OCI-LY3 (cell line): ENCODE measurements at regions not wholly inside any gene's neighbourhood (a gene's known extent, or its start where the extent isn't known, plus 50 kb on each side); places are given as distances from the start of the nearest gene placed in this dataset.

Source experiments
- H2AFZ ChIP-seq: fragments of 200-600, 300-600 bp; shearing (Covaris generic); 2 replicates; pipeline ENCODE4 v1.6.0; 2014; ENCODE audit warnings: antibody characterized with exemption, low read depth, low read length
- H3K27ac ChIP-seq: fragments of 200-600, 300-600 bp; sonication (generic); 2 replicates; pipeline ENCODE4 v1.5.1; 2014; ENCODE audit warnings: mild to moderate bottlenecking, low read length, moderate library complexity, mixed read lengths
- H3K27me3 ChIP-seq: fragments of 200-600, 300-600 bp; sonication (generic); 2 replicates; pipeline ENCODE4 v1.6.1; 2014; ENCODE audit warnings: low read depth, low read length, mixed read lengths
- H3K36me3 ChIP-seq: fragments of 200-600, 300-600 bp; sonication (generic); replicated peaks from 2 replicates; pipeline ENCODE3; 2014; ENCODE audit warnings: low read depth, low read length, mixed read lengths
- H3K4me1 ChIP-seq: fragments of 300-600, 200-600 bp; sonication (generic); 2 replicates; pipeline ENCODE4 v1.6.1; 2014; ENCODE audit warnings: low read length, mixed read lengths
- H3K4me2 ChIP-seq: fragments of 200-600, 300-600 bp; sonication (generic); 2 replicates; pipeline ENCODE4 v1.6.1; 2014; ENCODE audit warnings: low read length, mixed read lengths
- H3K4me3 ChIP-seq: fragments of 300-600, 200-600 bp; sonication (generic); 2 replicates; pipeline ENCODE4 v1.5.1; 2014; ENCODE audit warnings: antibody characterized with exemption, mild to moderate bottlenecking, low read length, moderate library complexity
- H3K79me2 ChIP-seq: fragments of 300-600, 200-600 bp; shearing (Covaris generic); 2 replicates; pipeline ENCODE4 v1.6.1; 2014; ENCODE audit warnings: mild to moderate bottlenecking, low read length, mixed read lengths
- H3K9ac ChIP-seq: fragments of 300-600, 200-600 bp; shearing (Covaris generic); 2 replicates; pipeline ENCODE4 v1.6.0; 2014; ENCODE audit warnings: mild to moderate bottlenecking, low read length, moderate library complexity
- H3K9me3 ChIP-seq: fragments of 200-600, 300-600 bp; shearing (Covaris generic); 2 replicates; pipeline ENCODE4 v1.6.1; 2014; ENCODE audit warnings: low read length, mixed read lengths; ENCODE audit not compliant: insufficient read depth
- H4K20me1 ChIP-seq: fragments of 200-600, 300-600 bp; sonication (generic); 2 replicates; pipeline ENCODE4 v1.6.1; 2016; ENCODE audit warnings: low read length, mixed read lengths; ENCODE audit not compliant: insufficient read depth
- EZH2phosphoT487 ChIP-seq: fragments of 200-600 bp; shearing (Covaris generic); IDR thresholded peaks from 2 replicates; pipeline ENCODE4 v1.6.1; 2018; ENCODE audit warnings: antibody characterized with exemption, mixed run types, low read depth
- TF ChIP-seq, protein P1 (sequence below): fragments of 200-600, 300-600 bp; sonication (generic); IDR thresholded peaks from 2 replicates; pipeline ENCODE4 v1.5.1; 2014; ENCODE audit warnings: antibody characterized with exemption, low read length, low read depth

GRCh38 chr21:38993561-38993960 is 187.8 kb downstream of the ETS2 start:
- Histone ChIP-seq H2AFZ (no peak overlapping the region), H3K27me3 (peaks cover 27% of the 10 kb centered on the region), H3K36me3 (no peaks in the 10 kb centered on the region), H3K79me2 (no peaks in the 10 kb centered on the region), H3K4me3 (no peak overlapping the region), H3K4me1 (no peaks in the 10 kb centered on the region), H4K20me1 (no peaks in the 10 kb centered on the region), H3K9me3 (no peaks in the 10 kb centered on the region), H3K4me2 (no peak overlapping the region), H3K9ac (no peak overlapping the region), H3K27ac (no peak overlapping the region)
- no peak for TF ChIP-seq EZH2phosphoT487
- TF ChIP-seq, protein P1, sequence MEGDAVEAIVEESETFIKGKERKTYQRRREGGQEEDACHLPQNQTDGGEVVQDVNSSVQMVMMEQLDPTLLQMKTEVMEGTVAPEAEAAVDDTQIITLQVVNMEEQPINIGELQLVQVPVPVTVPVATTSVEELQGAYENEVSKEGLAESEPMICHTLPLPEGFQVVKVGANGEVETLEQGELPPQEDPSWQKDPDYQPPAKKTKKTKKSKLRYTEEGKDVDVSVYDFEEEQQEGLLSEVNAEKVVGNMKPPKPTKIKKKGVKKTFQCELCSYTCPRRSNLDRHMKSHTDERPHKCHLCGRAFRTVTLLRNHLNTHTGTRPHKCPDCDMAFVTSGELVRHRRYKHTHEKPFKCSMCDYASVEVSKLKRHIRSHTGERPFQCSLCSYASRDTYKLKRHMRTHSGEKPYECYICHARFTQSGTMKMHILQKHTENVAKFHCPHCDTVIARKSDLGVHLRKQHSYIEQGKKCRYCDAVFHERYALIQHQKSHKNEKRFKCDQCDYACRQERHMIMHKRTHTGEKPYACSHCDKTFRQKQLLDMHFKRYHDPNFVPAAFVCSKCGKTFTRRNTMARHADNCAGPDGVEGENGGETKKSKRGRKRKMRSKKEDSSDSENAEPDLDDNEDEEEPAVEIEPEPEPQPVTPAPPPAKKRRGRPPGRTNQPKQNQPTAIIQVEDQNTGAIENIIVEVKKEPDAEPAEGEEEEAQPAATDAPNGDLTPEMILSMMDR: no peak

DNA sequence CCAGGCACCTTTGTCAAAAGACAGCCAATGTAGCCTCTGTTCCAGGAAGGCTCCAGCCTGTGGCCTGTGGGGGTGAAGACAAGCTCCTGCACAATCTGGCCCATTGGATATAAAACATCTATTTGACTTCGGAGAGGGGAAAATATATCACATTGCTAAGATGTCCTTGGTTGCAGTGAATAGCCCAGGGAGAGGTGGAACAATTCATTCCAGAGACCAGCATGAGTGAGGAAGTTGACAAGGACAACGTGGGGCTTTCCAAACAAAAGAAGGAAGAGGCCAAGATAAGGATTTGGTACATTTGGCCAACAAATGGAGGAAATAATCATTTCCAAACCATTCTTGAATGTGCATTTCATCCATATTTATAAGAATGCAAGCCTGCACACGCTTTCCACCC is 187.0 kb downstream of the ETS2 start:
- Histone ChIP-seq H3K27ac (no peak overlapping the region), H3K4me2 (no peak overlapping the region), H3K36me3 (no peaks in the 10 kb centered on the region), H3K27me3 (peaks cover 25% of the 10 kb centered on the region), H3K4me1 (no peaks in the 10 kb centered on the region), H3K9me3 (no peaks in the 10 kb centered on the region), H2AFZ (no peak overlapping the region), H4K20me1 (no peaks in the 10 kb centered on the region), H3K9ac (no peak overlapping the region), H3K79me2 (no peaks in the 10 kb centered on the region), H3K4me3 (no peak overlapping the region)
- TF ChIP-seq, protein P1: no peak
- no peak for TF ChIP-seq EZH2phosphoT487

GRCh38 chr21:38990424-38990794 is 184.7 kb downstream of the ETS2 start:
- Histone ChIP-seq H3K9ac (no peak overlapping the region), H3K79me2 (no peaks in the 10 kb centered on the region), H2AFZ (no peak overlapping the region), H4K20me1 (no peaks in the 10 kb centered on the region), H3K36me3 (no peaks in the 10 kb centered on the region), H3K4me3 (no peak overlapping the region), H3K4me2 (no peak overlapping the region), H3K27ac (no peak overlapping the region), H3K4me1 (no peaks in the 10 kb centered on the region), H3K27me3 (peaks cover 18% of the 10 kb centered on the region), H3K9me3 (no peaks in the 10 kb centered on the region)
- TF ChIP-seq, protein P1: no peak
- no peak for TF ChIP-seq EZH2phosphoT487

- Histone ChIP-seq H3K27me3 (peaks cover 20% of the 10 kb centered on the region), H2AFZ (no peak overlapping the region), H3K79me2 (no peaks in the 10 kb centered on the region), H4K20me1 (no peaks in the 10 kb centered on the region), H3K36me3 (no peaks in the 10 kb centered on the region), H3K27ac (no peak overlapping the region), H3K4me1 (no peaks in the 10 kb centered on the region), H3K9me3 (no peaks in the 10 kb centered on the region), H3K4me2 (no peak overlapping the region), H3K4me3 (no peak overlapping the region), H3K9ac (no peak overlapping the region)
- TF ChIP-seq EZH2phosphoT487: no peak
- TF ChIP-seq, protein P1: no peak
Measured at GRCh38 chr21:38989745-38990423, 184.2 kb downstream of the ETS2 start.
